ENCODE measurements at regions not wholly inside any gene's neighbourhood (a gene's known extent, or its start where the extent isn't known, plus 50 kb on each side); places are given as distances from the start of the nearest gene placed in this dataset.
"Not testable (repeated sequence)": the region's sequence is repeated elsewhere in the genome, so short reads cannot be mapped to it uniquely, and the experiment has no call there.

GRCh38 chr15:62307551-62307950 lies 142.5 kb upstream of the C2CD4B start:
- Histone ChIP-seq H3K27ac (no peak overlapping the region), H3K4me3 (no peak overlapping the region)

- Histone ChIP-seq H3K4me3 (no peak overlapping the region), H3K27ac (no peak overlapping the region)
Observed at GRCh38 chr15:62316413-62317060, 151.5 kb upstream of the C2CD4B start.

DNA sequence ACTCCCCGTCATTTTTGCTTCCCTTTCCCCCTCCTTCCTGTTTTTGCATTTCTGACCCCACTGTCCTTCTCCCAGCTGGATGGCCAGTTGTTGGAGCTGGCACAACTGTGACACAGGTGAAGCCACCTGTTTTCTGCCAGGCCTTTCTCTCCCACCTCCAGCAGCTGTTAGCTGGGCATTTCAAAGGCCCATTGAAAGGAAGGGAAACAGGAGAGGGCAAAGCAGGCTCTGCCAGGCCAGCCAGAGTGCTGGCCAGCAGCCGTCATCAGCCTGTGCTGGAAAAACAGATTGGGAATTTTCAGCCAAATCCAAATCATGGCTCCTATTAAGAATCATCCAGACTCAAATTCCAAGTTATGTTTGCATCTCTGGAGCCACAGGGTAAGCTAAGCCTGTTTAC lies 155.2 kb upstream of the C2CD4B start:
- Histone ChIP-seq H3K27ac (no peak overlapping the region), H3K4me3 (no peak overlapping the region)

DNA sequence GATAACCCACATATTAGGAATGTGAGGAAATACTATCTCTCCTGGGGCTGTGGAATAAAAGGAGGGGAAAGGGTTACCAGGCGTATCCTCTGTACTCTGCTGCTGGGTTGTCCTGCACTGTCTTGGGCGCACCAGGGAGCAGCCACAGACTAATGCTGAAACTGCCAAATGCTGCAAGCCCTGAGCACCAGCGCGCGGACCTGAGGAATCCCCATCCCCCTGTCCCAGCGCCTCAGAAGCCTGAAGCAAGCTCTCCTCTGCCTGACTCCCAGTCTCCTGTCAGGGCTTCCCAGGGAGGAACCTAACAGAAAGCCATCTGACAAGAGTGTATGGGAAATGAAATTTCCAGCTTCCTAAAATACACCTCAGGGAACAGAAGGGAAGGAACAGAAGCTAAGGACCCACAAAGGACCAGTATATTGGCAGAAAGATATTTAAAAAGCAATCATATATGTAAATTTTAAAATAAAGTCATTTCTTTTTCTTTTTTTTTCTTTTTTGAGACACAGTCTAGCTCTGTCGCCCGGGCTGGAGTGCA lies 158.3 kb upstream of the C2CD4B start:
- Histone ChIP-seq H3K27ac (no peak overlapping the region), H3K4me3 (no peak overlapping the region)

- H3K27ac ChIP-seq, result no peak overlapping the region
- no peak overlapping the region for H3K4me3 ChIP-seq
Observed at GRCh38 chr15:62324382-62324781, 159.3 kb upstream of the C2CD4B start.

DNA sequence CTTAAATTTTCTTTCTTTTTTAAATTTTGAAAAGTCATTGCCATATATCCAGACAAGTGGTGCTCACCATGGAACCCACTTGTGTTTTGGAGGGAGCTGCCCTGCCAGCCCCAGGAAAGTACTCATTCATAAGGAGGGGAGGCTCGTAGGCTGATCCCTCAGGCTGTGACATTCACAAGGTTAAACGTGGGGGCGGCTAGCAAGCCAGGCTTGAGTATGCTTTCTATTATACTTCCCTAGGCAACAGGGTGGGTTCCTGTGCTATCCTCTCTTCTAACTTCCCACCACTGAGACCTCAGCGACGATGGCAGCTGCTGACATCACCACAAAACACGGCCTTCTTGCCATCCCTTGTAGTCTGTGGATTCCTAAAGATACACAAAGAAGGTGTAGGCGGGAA lies 160.5 kb upstream of the C2CD4B start:
- Histone ChIP-seq H3K27ac (no peak overlapping the region), H3K4me3 (no peak overlapping the region)

DNA sequence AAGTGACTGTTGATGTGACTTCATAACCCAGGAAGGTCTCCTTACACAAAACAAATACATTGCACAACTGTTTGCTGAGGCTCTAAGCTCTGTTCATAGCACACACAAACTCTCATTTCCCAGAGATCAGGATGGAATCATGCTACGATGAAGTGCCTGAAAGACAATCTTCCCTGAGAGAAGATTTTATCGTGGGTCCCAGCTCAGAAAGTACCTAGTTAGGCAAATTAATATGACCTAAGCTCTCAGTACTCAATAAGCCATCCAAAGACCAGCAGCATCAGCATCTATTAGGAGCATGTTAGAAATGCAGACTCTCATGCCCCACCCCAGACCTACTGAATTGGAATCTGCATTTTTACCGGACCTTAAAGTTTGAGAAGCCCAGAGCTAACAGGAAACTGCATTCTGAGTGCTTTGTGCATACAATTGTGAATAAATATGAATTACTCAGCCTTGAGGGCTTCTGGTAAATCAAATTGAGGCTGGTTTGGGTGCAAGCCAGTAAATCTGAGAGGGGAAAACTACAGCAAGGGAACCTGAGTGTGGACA lies 161.5 kb upstream of the C2CD4B start:
- Histone ChIP-seq H3K4me3 (no peak overlapping the region), H3K27ac (no peak overlapping the region)

- no peak overlapping the region for H3K4me3 ChIP-seq
Observed at GRCh38 chr15:62327406-62327805, 162.3 kb upstream of the C2CD4B start.

DNA sequence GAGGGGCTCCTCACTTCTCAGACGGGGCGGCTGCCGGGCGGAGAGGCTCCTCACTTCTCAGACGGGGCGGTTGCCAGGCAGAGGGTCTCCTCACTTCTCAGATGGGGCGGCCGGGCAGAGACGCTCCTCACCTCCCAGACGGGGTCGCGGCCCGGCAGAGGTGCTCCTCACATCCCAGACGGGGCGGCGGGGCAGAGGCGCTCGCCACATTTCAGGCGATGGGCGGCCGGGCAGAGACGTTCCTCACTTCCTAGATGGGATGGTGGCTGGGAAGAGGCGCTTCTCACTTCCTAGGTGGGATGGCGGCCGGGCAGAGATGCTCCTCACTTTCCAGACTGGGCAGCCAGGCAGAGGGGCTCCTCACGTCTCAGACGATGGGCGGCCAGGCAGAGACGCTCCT lies 167.4 kb upstream of the C2CD4B start:
- H3K27ac ChIP-seq, H3K4me3 ChIP-seq: not testable (repeated sequence)

More at GRCh38 chr15:62327406-62327805, 162.3 kb upstream of the C2CD4B start:
- H3K27ac ChIP-seq, result no peak overlapping the region

DNA sequence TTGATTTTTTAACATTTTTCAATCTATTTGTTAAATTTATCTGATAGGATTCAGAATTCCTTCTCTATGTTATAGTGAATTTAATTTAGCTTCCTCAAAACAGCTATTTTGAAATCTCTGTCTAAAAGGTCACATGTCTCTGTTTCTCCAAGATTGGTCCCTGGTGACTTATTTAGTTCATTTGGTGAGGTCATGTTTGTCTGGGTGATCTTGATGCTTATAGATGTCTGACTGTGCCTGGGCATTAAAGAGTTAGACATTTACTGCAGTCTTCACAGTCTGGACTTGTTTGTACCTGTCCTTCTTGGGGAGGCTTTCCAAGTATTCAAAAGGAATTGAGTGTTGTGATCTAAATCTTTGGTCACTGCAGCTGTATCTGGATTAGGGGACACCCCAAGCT lies 169.5 kb upstream of the C2CD4B start:
- no peak overlapping the region for H3K27ac ChIP-seq
- no peak overlapping the region for H3K4me3 ChIP-seq

GRCh38 chr15:62337934-62338333 lies 172.8 kb upstream of the C2CD4B start:
- Histone ChIP-seq H3K4me3 (no peak overlapping the region), H3K27ac (no peak overlapping the region)

- Histone ChIP-seq H3K4me3 (no peak overlapping the region), H3K27ac (no peak overlapping the region)
Observed at GRCh38 chr15:62338497-62338896, 173.4 kb upstream of the C2CD4B start.

- Histone ChIP-seq H3K4me3 (no peak overlapping the region), H3K27ac (no peak overlapping the region)
Observed at GRCh38 chr15:62342959-62343358, 177.9 kb upstream of the C2CD4B start.

DNA sequence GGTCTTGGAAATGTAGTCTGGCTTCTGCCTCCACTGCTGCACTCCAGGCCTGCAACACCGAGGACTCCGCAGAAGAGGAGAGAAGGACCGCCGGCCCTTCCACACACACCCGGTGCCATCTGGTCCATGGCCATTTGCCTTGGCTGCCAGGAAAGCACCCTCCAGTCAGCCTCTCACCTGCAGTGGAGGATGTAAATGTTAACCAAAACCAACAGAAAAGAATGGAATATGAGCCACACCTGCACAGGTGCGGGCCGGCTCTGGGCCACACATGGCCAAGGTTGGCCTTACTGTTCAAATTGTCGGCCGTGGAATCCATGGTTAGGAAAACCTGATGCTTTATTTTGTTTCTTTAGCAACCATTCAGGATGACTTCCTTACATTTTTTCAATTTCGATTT lies 178.3 kb upstream of the C2CD4B start:
- Histone ChIP-seq H3K27ac (no peak overlapping the region), H3K4me3 (no peak overlapping the region)

- no peak overlapping the region for H3K27ac ChIP-seq
- H3K4me3 ChIP-seq, result peak overlapping the region in 1 of 7 experiments; percentile 9
Observed at GRCh38 chr15:62344806-62345539, 179.9 kb upstream of the C2CD4B start.

DNA sequence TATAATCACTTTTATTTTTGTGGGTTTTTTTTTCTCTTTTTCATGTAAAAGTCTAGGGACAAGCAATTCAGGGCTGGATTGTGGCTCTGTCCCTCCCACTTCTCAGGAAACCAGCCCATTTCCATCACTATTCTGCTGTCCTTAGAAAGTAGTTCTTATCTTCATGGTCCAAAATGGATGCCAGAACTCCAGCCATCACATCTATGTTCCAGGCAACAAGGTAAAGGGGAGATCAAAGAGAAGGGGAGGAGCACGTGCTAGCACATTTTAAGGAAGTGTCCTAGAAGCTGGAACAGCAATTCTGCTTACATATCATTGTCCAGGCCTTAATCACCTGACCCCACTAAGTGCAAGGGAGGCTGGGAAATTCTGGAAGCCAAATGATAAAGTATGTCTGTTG lies 181.1 kb upstream of the C2CD4B start:
- no peak overlapping the region for H3K27ac ChIP-seq
- no peak overlapping the region for H3K4me3 ChIP-seq

DNA sequence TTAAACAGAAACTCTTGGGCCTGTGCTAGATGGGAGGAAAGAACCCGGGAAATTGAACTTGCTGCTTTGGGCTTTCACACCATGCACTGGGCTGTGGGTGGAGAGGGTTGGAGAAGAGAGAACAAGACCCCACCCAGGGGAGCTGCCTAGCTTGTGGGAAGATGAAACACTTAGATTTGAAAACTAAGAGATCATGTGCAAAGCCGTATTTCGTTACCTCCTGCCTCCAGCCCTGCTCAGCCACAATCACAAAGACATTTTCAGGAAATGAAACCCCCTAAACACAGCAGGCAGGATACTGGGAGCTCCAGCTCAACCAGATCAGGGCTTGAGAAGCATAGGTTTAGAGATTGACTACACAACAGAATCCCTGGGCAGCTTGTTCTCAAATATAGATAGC lies 183.0 kb upstream of the C2CD4B start:
- no peak overlapping the region for H3K4me3 ChIP-seq
- no peak overlapping the region for H3K27ac ChIP-seq

GRCh38 chr15:62348623-62349022 lies 183.5 kb upstream of the C2CD4B start:
- Histone ChIP-seq H3K4me3 (no peak overlapping the region), H3K27ac (no peak overlapping the region)

GRCh38 chr15:62352817-62353216 lies 187.7 kb upstream of the C2CD4B start:
- no peak overlapping the region for H3K4me3 ChIP-seq
- no peak overlapping the region for H3K27ac ChIP-seq

- Histone ChIP-seq H3K27ac (no peak overlapping the region), H3K4me3 (no peak overlapping the region)
Observed at GRCh38 chr15:62357431-62357830, 192.3 kb upstream of the C2CD4B start.

- H3K4me3 ChIP-seq, result no peak overlapping the region
Observed at GRCh38 chr15:62359416-62359815, 194.3 kb upstream of the C2CD4B start.

More at GRCh38 chr15:62359416-62359815, 194.3 kb upstream of the C2CD4B start:
- no peak overlapping the region for H3K27ac ChIP-seq
